OCI-LY3 (cell line): ENCODE measurements at regions not wholly inside any gene's neighbourhood (a gene's known extent, or its start where the extent isn't known, plus 50 kb on each side); places are given as distances from the start of the nearest gene placed in this dataset.

Experiments
- CTCF ChIP-seq: fragments of 200-600, 300-600 bp; sonication (generic); IDR thresholded peaks from 2 replicates; pipeline ENCODE4 v1.5.1; 2014; ENCODE audit warnings: antibody characterized with exemption, low read length, low read depth
- EZH2phosphoT487 ChIP-seq: fragments of 200-600 bp; shearing (Covaris generic); IDR thresholded peaks from 2 replicates; pipeline ENCODE4 v1.6.1; 2018; ENCODE audit warnings: antibody characterized with exemption, mixed run types, low read depth

DNA sequence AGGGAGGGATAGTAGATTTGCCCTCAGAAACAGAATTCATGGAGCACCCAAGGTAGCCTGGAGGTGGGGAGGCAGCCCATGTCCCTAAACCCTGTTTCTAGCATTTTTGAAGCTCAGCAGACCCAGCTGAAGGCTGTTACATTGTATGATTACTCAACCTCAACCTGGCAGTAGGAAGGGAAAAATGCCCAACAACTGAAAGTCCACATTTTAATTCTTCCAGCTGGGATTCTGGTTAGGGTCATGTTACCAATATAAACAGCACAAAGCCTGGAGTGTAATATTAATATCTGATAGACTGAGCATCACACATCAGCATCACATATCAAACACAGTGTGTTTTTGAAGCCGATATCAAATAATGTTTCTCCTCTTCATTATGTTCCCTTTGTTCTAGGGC is 437.0 kb downstream of the HRH4 start:
- TF ChIP-seq CTCF (no peak), EZH2phosphoT487 (no peak)
